Ishikawa (cell line): ENCODE measurements at regions not wholly inside any gene's neighbourhood (a gene's known extent, or its start where the extent isn't known, plus 50 kb on each side); places are given as distances from the start of the nearest gene placed in this dataset.

ENCODE experiments used
- CEBPB ChIP-seq: IDR thresholded peaks from 2 replicates; pipeline ENCODE4 v1.6.1; 2012
- CREB1 ChIP-seq: IDR thresholded peaks from 2 replicates; pipeline ENCODE4 v1.6.1; 2012; ENCODE audit warnings: low read depth
- EGR1 ChIP-seq: IDR thresholded peaks from 2 replicates; pipeline ENCODE4 v1.6.1; 2012
- EP300 ChIP-seq: IDR thresholded peaks from 2 replicates; pipeline ENCODE4 v1.6.1; 2012; ENCODE audit warnings: borderline replicate concordance
- FOXM1 ChIP-seq: IDR thresholded peaks from 2 replicates; pipeline ENCODE4 v1.6.1; 2012; ENCODE audit warnings: low read depth, borderline replicate concordance
- MAX ChIP-seq: IDR thresholded peaks from 2 replicates; pipeline ENCODE4 v1.6.1; 2012
- NFIC ChIP-seq: IDR thresholded peaks from 2 replicates; pipeline ENCODE4 v1.6.1; 2012
- RAD21 ChIP-seq: IDR thresholded peaks from 2 replicates; pipeline ENCODE4 v1.6.1; 2012; ENCODE audit warnings: low read depth
- REST ChIP-seq: IDR thresholded peaks from 2 replicates; pipeline ENCODE4 v1.6.1; 2012; ENCODE audit warnings: low read depth, mild to moderate bottlenecking
- TAF1 ChIP-seq: IDR thresholded peaks from 2 replicates; pipeline ENCODE4 v1.6.1; 2012; ENCODE audit warnings: low read depth, mild to moderate bottlenecking
- TCF12 ChIP-seq: IDR thresholded peaks from 2 replicates; pipeline ENCODE4 v1.6.1; 2012; ENCODE audit warnings: low read depth
- TEAD4 ChIP-seq: IDR thresholded peaks from 2 replicates; pipeline ENCODE4 v1.6.1; 2012
- YY1 ChIP-seq: IDR thresholded peaks from 2 replicates; pipeline ENCODE4 v1.6.1; 2012; ENCODE audit warnings: low read depth
- ZBTB7A ChIP-seq: IDR thresholded peaks from 2 replicates; pipeline ENCODE4 v1.6.1; 2012; ENCODE audit warnings: low read depth
- TF ChIP-seq, protein P1 (sequence below): IDR thresholded peaks from 2 replicates; pipeline ENCODE4 v1.6.1; 2012

GRCh38 chr4:171035909-171036308 is 777.3 kb upstream of the GALNTL6 start:
- TF ChIP-seq EGR1 (no peak), TCF12 (no peak), EP300 (no peak), YY1 (no peak), MAX (no peak), NFIC (no peak)
- TF ChIP-seq, protein P1, sequence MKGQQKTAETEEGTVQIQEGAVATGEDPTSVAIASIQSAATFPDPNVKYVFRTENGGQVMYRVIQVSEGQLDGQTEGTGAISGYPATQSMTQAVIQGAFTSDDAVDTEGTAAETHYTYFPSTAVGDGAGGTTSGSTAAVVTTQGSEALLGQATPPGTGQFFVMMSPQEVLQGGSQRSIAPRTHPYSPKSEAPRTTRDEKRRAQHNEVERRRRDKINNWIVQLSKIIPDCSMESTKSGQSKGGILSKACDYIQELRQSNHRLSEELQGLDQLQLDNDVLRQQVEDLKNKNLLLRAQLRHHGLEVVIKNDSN = no peak

GRCh38 chr4:171031338-171031737 is 781.9 kb upstream of the GALNTL6 start:
- no peak for TF ChIP-seq CEBPB
- no peak for TF ChIP-seq TCF12
- no peak for TF ChIP-seq FOXM1
- TF ChIP-seq ZBTB7A = no peak
- no peak for TF ChIP-seq NFIC

GRCh38 chr4:171025776-171026175 is 787.4 kb upstream of the GALNTL6 start:
- no peak for TF ChIP-seq FOXM1
- no peak for TF ChIP-seq REST
- TF ChIP-seq CREB1 = no peak
- no peak for TF ChIP-seq TEAD4
- no peak for TF ChIP-seq TCF12
- no peak for TF ChIP-seq EGR1
- no peak for TF ChIP-seq RAD21
- no peak for TF ChIP-seq CEBPB
- TF ChIP-seq MAX = no peak
- TF ChIP-seq ZBTB7A = no peak

- TF ChIP-seq NFIC (no peak), EP300 (no peak), RAD21 (no peak)
These were observed 787.9 kb upstream of the GALNTL6 start for GRCh38 chr4:171025343-171025742.

DNA sequence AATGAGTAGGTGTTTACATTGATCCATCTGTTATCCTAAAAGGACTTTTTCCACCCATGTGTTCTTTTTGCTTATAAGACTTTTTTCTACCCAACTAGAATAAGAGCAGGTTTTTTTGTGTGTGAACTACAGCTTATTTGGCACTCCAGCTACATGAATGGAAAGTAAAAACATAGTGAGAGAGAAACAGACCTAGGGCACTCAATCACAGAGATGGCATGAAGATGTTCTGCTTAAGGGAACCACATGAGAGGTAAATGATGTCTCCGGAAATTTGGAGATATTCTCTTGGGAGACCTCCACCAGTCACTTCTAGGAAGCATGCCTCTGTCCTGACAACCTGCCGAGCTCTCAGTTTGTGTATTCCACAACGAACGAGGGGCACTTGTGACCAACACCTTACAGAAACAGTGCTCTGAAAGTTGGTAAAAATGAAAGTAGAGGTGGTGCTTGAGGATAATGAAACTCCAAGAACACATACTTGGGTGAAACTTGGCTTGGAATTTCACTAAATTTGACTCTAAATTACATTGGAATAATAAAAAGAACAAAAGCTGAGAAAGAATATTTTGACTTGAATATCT is 788.4 kb upstream of the GALNTL6 start:
- no peak for TF ChIP-seq ZBTB7A

- TF ChIP-seq MAX = no peak
- TF ChIP-seq TCF12 = no peak
- no peak for TF ChIP-seq CREB1
- TF ChIP-seq REST = no peak
- no peak for TF ChIP-seq YY1
- TF ChIP-seq TEAD4 = no peak
- no peak for TF ChIP-seq ZBTB7A
- no peak for TF ChIP-seq EP300
- no peak for TF ChIP-seq RAD21
- no peak for TF ChIP-seq TAF1
These were observed 790.4 kb upstream of the GALNTL6 start for GRCh38 chr4:171022824-171023230.

DNA sequence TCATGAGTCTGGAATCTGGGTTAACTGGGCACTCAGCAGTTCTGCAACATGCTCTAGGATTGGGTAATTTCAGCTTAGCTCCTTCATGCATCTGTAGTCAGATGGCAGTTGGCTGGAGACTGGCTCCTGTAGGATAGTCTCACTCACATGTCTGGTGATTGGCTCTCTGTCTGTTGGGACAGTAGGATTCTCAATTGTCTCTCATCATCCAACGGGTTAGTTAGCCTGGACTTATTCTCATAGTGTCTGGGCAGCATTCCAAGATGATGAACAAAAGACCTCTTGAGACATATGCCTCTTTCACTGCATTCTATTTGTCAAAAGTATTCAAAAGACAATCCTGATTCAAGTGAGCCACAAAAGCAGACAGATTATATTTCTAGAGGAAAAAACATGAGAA is 795.6 kb upstream of the GALNTL6 start:
- no peak for TF ChIP-seq FOXM1
- no peak for TF ChIP-seq MAX
- no peak for TF ChIP-seq TCF12
- TF ChIP-seq, protein P1 = no peak
- no peak for TF ChIP-seq CREB1
- no peak for TF ChIP-seq ZBTB7A
- no peak for TF ChIP-seq REST
- no peak for TF ChIP-seq EGR1
- TF ChIP-seq TEAD4 = no peak
- no peak for TF ChIP-seq CEBPB
- no peak for TF ChIP-seq YY1
- TF ChIP-seq RAD21 = no peak
- no peak for TF ChIP-seq TAF1
- TF ChIP-seq NFIC = no peak
